ENCODE measurements at regions not wholly inside any gene's neighbourhood (a gene's known extent, or its start where the extent isn't known, plus 50 kb on each side); places are given as distances from the start of the nearest gene placed in this dataset.

DNA sequence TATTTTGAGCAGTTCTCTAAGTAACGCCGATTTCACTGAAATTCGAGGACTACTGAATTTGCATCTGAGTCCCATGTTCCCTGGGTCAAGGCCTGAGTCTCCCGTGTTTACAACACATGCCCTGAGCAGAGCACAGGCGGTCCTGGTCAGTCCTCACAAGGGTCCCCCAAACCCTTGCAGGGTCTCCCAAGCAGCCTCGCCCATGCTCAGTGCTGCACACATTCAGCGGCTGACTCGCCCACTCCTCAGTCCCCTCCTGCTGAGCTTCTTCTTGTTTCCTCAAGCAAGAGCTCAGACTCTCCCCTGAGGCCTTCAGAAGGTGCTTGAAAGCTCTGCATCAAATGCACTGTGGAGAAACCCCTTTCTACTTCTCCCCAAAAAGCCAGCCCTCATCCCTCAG is 114.6 kb downstream of the INHBB start:
- Histone ChIP-seq H3K4me1 (ENCODE audit: control insufficient read depth in 2 of 2, insufficient read depth in 2 of 2, low read length in 2 of 2) (no peaks in the 10 kb centered on the region), H3K27me3 (ENCODE audit: control insufficient read depth in 2 of 2, insufficient read depth in 1 of 2, low read length in 1 of 2) (no peaks in the 10 kb centered on the region), H3K27ac (ENCODE audit: low read depth in 1 of 2, low read length in 1 of 2) (no peak overlapping the region), H3K36me3 (ENCODE audit: control insufficient read depth in 2 of 2, insufficient read depth in 2 of 2, low read length in 1 of 2) (no peaks in the 10 kb centered on the region), H3K4me3 (ENCODE audit: low read length in 2 of 2) (no peak overlapping the region), H3K9me3 (ENCODE audit: control insufficient read depth in 2 of 2, insufficient read depth in 1 of 2, low read length in 1 of 2) (no peaks in the 10 kb centered on the region)
- DNase-seq (ENCODE audit: low read depth in 6 of 9, low spot score in 9 of 9), result no peak
- WGBS, result 96% methylated on average over 8 of the region's 8 CpGs

DNA sequence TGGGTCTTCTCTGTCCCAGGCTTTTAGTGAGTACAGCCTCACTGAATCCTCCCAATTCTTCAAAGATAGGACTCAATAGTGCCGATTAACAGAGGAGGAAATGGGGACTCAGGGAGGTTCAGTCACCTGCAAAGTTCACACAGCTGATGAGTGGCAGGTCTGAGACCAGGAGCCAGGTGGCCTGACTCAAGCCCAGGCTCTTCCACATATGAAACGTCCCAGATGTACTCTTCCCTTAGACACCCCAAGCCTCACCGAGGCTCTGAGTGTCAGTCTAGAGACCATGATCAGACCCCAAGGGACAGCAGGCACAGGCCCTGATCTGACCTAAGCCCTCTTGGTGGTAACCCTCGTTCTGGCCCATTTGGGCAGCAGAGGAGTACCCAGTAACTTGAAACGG is 115.2 kb downstream of the INHBB start:
- Histone ChIP-seq H3K4me3 (ENCODE audit: low read length in 2 of 2) (no peak overlapping the region), H3K27ac (ENCODE audit: low read depth in 1 of 2, low read length in 1 of 2) (no peak overlapping the region), H3K4me1 (ENCODE audit: control insufficient read depth in 2 of 2, insufficient read depth in 2 of 2, low read length in 2 of 2) (no peaks in the 10 kb centered on the region), H3K27me3 (ENCODE audit: control insufficient read depth in 2 of 2, insufficient read depth in 1 of 2, low read length in 1 of 2) (no peaks in the 10 kb centered on the region), H3K9me3 (ENCODE audit: control insufficient read depth in 2 of 2, insufficient read depth in 1 of 2, low read length in 1 of 2) (no peaks in the 10 kb centered on the region), H3K36me3 (ENCODE audit: control insufficient read depth in 2 of 2, insufficient read depth in 2 of 2, low read length in 1 of 2) (no peaks in the 10 kb centered on the region)
- 93% methylated on average over 5 of the region's 5 CpGs for WGBS
- no peak for DNase-seq (ENCODE audit: low read depth in 6 of 9, low spot score in 9 of 9)

DNA sequence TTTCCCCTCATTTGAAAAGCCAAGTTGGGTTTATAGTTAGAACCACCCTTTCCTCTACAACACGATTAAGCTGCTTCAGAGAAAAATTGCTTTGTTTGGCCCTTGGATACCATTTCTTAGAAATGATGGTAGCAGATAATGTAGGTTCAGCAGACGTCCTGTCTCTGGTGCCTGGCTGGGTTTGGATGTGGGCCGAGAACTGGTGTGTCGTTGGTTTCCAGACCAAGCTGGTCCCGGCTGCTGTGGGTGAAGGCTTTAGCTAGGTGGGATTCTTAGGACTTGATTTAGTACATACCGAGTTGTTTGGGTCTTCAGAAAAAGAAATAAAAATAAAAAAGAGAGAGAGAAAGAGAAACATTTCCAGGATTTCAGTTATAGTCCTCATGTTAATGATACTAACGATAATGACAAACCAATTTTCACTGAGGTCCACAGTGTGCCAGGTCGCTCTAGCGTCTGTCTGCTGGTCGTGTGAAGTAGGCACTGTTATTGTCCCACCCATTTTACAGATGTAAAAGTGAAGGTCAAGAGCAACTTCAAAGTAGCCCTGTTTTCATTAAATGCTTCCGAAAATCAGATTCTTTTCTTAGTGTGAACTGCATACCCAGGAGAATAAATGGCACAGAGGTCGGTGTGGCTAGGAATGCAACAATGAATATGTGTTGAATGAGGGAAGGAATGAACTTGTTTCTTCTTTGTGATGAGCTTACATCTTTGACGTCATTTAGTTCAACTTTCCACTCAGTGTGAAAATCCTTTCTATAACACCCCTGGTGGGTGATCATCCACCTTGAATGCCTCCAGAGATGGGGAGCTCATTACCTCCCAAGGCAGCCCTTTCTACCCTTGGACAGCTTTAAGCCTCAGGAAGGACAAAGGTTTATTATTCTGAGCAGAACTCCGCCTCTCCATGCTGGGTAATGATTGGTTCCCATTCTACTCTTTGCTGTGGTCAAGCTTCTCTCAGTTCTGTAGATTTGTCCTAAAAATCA is 115.9 kb downstream of the INHBB start:
- H3K4me3 ChIP-seq (ENCODE audit: low read length in 2 of 2), result no peak overlapping the region
- H3K27me3 ChIP-seq (ENCODE audit: control insufficient read depth in 2 of 2, insufficient read depth in 1 of 2, low read length in 1 of 2), result no peaks in the 10 kb centered on the region
- no peaks in the 10 kb centered on the region for H3K9me3 ChIP-seq (ENCODE audit: control insufficient read depth in 2 of 2, insufficient read depth in 1 of 2, low read length in 1 of 2)
- 87% methylated on average over 14 of the region's 14 CpGs for WGBS
- H3K36me3 ChIP-seq (ENCODE audit: control insufficient read depth in 2 of 2, insufficient read depth in 2 of 2, low read length in 1 of 2), result no peaks in the 10 kb centered on the region
- no peaks in the 10 kb centered on the region for H3K4me1 ChIP-seq (ENCODE audit: control insufficient read depth in 2 of 2, insufficient read depth in 2 of 2, low read length in 2 of 2)
- no peak overlapping the region for H3K27ac ChIP-seq (ENCODE audit: low read depth in 1 of 2, low read length in 1 of 2)
- no peak for DNase-seq (ENCODE audit: low read depth in 6 of 9, low spot score in 9 of 9)

DNA sequence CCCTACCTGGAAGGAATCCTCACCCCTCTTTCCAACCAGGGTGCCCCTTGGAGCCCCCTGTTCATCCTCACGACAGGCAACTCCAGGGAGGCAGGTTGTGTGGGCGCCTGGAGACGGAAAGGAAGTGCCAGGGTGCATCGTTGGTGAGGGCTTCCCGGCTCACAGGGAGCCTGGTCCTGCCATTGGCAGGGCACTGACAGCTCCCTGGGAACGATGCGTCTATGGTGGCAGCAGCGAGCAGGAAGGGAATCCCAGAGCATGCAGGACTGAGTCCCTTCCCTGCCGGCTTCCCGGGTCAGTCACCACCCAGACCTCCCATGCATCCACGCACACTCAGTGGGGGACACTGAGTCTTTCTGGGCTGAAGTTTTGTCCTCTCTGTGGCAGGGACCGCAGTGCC is 117.6 kb downstream of the INHBB start:
- Histone ChIP-seq H3K4me3 (ENCODE audit: low read length in 2 of 2) (no peak overlapping the region), H3K27me3 (ENCODE audit: control insufficient read depth in 2 of 2, insufficient read depth in 1 of 2, low read length in 1 of 2) (no peaks in the 10 kb centered on the region), H3K36me3 (ENCODE audit: control insufficient read depth in 2 of 2, insufficient read depth in 2 of 2, low read length in 1 of 2) (no peaks in the 10 kb centered on the region), H3K9me3 (ENCODE audit: control insufficient read depth in 2 of 2, insufficient read depth in 1 of 2, low read length in 1 of 2) (no peaks in the 10 kb centered on the region), H3K4me1 (ENCODE audit: control insufficient read depth in 2 of 2, insufficient read depth in 2 of 2, low read length in 2 of 2) (no peaks in the 10 kb centered on the region), H3K27ac (ENCODE audit: low read depth in 1 of 2, low read length in 1 of 2) (no peak overlapping the region)
- no peak for DNase-seq (ENCODE audit: low read depth in 6 of 9, low spot score in 9 of 9)
- 88% methylated on average over 12 of the region's 12 CpGs for WGBS

DNA sequence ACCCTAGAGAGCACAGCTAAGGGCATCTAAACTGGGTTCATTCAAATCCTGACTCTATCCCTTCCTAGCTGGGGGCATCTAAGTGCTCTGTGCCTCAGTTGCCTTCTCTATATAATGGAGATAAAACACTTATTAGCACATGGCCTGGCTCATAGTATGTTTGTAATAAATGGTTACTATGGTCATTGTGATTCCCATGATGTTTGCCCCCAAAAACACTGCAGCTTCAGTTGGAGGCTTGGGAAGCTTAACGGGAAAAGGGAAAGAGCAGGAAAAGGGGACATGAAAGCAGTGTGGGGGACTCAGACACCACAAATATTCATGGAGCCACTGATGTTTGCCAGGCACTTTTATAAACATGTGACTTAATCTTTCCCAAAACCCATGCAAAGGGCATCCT is 118.1 kb downstream of the INHBB start:
- Histone ChIP-seq H3K9me3 (ENCODE audit: control insufficient read depth in 2 of 2, insufficient read depth in 1 of 2, low read length in 1 of 2) (no peaks in the 10 kb centered on the region), H3K4me3 (ENCODE audit: low read length in 2 of 2) (no peak overlapping the region), H3K4me1 (ENCODE audit: control insufficient read depth in 2 of 2, insufficient read depth in 2 of 2, low read length in 2 of 2) (no peaks in the 10 kb centered on the region), H3K27ac (ENCODE audit: low read depth in 1 of 2, low read length in 1 of 2) (no peak overlapping the region), H3K36me3 (ENCODE audit: control insufficient read depth in 2 of 2, insufficient read depth in 2 of 2, low read length in 1 of 2) (no peaks in the 10 kb centered on the region), H3K27me3 (ENCODE audit: control insufficient read depth in 2 of 2, insufficient read depth in 1 of 2, low read length in 1 of 2) (no peaks in the 10 kb centered on the region)
- DNase-seq (ENCODE audit: low read depth in 6 of 9, low spot score in 9 of 9), result no peak
- WGBS, result 96% methylated on average over 1 of the region's 1 CpG

DNA sequence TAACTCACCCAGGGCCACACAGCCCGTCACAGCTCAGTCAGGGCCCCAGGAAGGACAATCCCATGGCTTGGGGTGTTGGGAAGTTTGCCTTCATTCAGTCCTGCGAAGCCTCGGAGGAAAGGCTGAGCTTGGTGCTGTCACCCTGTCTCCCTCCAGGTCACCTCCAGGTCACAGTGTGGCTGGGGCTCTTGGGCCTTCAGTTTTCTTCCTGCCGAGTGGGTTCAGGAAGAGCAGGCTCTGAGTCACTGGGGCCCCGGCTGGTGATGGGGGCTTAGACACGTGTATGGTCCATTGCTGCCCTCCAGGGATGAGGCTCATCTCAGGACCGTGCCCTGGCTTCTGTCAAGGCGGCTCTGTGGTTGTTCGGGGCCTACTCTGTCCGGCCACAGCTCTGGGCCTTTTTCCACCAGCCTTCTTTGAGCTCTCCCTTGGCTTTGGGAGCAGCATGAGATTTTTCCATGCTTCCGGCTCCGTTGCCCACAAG is 118.6 kb downstream of the INHBB start:
- Histone ChIP-seq H3K9me3 (ENCODE audit: control insufficient read depth in 2 of 2, insufficient read depth in 1 of 2, low read length in 1 of 2) (no peaks in the 10 kb centered on the region), H3K27me3 (ENCODE audit: control insufficient read depth in 2 of 2, insufficient read depth in 1 of 2, low read length in 1 of 2) (no peaks in the 10 kb centered on the region), H3K36me3 (ENCODE audit: control insufficient read depth in 2 of 2, insufficient read depth in 2 of 2, low read length in 1 of 2) (no peaks in the 10 kb centered on the region), H3K4me1 (ENCODE audit: control insufficient read depth in 2 of 2, insufficient read depth in 2 of 2, low read length in 2 of 2) (no peaks in the 10 kb centered on the region), H3K4me3 (ENCODE audit: low read length in 2 of 2) (no peak overlapping the region), H3K27ac (ENCODE audit: low read depth in 1 of 2, low read length in 1 of 2) (no peak overlapping the region)
- DNase-seq (ENCODE audit: low read depth in 6 of 9, low spot score in 9 of 9), result no peak
- WGBS, result 82% methylated on average over 12 of the region's 12 CpGs

DNA sequence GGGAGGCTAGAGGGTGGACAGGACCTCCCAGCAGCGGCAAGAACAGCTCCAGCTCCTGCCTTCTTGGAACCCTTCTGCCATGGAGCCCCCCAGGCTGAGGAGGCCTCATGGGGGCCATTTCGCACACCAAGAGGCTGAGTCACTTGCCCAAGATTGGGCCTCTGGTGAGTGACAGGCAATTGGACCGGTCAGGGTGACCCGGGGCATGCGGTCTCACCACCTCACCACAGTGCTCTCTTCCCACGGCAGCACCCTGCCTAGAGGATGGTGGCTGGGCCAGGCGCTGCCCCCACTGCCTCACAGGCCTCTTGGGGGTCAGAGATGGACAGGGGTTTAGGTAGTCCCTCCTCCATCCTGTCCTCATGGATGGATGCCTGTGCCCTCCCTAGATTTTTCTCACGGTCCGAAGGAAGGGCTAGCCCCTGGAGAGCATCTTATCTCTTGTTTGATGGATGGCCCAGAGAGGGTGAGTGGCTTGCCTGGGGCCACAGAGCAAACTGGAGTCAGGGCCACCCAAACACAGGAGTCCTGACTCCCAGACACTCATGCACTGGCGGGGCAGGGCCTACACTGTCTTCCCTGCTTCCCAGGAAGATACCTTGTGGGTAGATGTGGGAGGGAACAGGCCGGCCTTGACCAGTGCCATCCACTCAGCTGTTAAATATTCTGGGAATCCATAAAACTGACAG is 119.2 kb downstream of the INHBB start:
- Histone ChIP-seq H3K27me3 (ENCODE audit: control insufficient read depth in 2 of 2, insufficient read depth in 1 of 2, low read length in 1 of 2) (no peaks in the 10 kb centered on the region), H3K4me1 (ENCODE audit: control insufficient read depth in 2 of 2, insufficient read depth in 2 of 2, low read length in 2 of 2) (no peaks in the 10 kb centered on the region)
- 97% methylated on average over 11 of the region's 11 CpGs for WGBS

DNA sequence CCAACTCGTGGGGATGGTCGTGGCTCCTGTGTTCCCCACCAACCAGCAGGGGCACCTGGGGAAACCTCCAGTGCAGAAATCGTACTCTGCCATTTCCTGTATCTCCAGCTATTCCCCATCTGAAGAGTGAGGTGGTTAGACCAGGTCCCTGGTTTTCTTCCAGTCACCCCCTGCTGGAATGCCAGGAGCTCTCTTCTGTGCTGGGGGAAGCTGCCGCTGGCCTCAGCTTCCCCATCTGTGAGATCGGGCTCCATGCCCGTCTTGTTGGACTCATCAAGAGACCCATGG is 119.7 kb downstream of the INHBB start:
- Histone ChIP-seq H3K4me1 (ENCODE audit: control insufficient read depth in 2 of 2, insufficient read depth in 2 of 2, low read length in 2 of 2) (no peaks in the 10 kb centered on the region), H3K27ac (ENCODE audit: low read depth in 1 of 2, low read length in 1 of 2) (no peak overlapping the region), H3K36me3 (ENCODE audit: control insufficient read depth in 2 of 2, insufficient read depth in 2 of 2, low read length in 1 of 2) (no peaks in the 10 kb centered on the region), H3K9me3 (ENCODE audit: control insufficient read depth in 2 of 2, insufficient read depth in 1 of 2, low read length in 1 of 2) (no peaks in the 10 kb centered on the region), H3K27me3 (ENCODE audit: control insufficient read depth in 2 of 2, insufficient read depth in 1 of 2, low read length in 1 of 2) (no peaks in the 10 kb centered on the region), H3K4me3 (ENCODE audit: low read length in 2 of 2) (no peak overlapping the region)
- WGBS, result 84% methylated on average over 6 of the region's 6 CpGs
- no peak for DNase-seq (ENCODE audit: low read depth in 6 of 9, low spot score in 9 of 9)

More for the DNA sequence above, 119.2 kb downstream of the INHBB start:
- Histone ChIP-seq H3K9me3 (ENCODE audit: control insufficient read depth in 2 of 2, insufficient read depth in 1 of 2, low read length in 1 of 2) (no peaks in the 10 kb centered on the region), H3K36me3 (ENCODE audit: control insufficient read depth in 2 of 2, insufficient read depth in 2 of 2, low read length in 1 of 2) (no peaks in the 10 kb centered on the region), H3K4me3 (ENCODE audit: low read length in 2 of 2) (no peak overlapping the region), H3K27ac (ENCODE audit: low read depth in 1 of 2, low read length in 1 of 2) (no peak overlapping the region)
- DNase-seq (ENCODE audit: low read depth in 6 of 9, low spot score in 9 of 9), result no peak

DNA sequence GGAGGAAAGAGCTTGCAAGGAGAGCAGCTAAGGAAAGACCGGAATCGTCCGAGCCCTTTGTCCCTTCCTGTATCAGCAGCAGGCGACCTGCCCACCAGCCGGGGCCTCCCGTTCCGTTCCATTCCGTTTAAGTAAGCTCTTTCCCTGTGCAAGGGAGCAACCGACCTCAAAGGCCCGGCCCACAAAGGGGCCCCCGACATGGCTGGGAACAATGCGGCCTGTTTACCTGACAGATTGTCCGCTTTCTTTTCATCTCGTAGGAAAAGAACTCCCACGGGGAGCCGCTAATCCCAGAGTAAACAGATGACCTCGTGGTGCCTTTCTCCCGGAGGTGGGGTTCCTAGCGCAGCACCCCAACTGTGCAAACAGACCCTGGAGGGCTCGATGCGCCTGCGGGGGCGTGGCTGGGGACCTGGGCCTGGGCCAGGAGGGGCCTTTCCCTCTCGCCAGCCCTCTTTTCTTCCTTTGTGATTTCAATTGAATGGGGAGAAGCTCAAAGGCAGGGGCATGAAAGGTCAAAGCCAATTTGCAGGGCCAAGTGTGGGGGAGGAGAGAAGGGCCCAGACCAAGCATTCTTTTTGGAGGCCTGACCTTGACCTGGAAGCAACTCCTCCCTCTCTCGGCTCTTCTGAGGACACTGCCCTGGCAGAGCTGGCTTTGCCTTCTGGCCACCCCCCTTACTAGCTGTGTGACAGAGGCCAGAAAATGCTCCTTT is 120.2 kb downstream of the INHBB start:
- Histone ChIP-seq H3K27me3 (ENCODE audit: control insufficient read depth in 2 of 2, insufficient read depth in 1 of 2, low read length in 1 of 2) (no peaks in the 10 kb centered on the region), H3K4me1 (ENCODE audit: control insufficient read depth in 2 of 2, insufficient read depth in 2 of 2, low read length in 2 of 2) (no peaks in the 10 kb centered on the region), H3K27ac (ENCODE audit: low read depth in 1 of 2, low read length in 1 of 2) (no peak overlapping the region), H3K36me3 (ENCODE audit: control insufficient read depth in 2 of 2, insufficient read depth in 2 of 2, low read length in 1 of 2) (no peaks in the 10 kb centered on the region), H3K9me3 (ENCODE audit: control insufficient read depth in 2 of 2, insufficient read depth in 1 of 2, low read length in 1 of 2) (no peaks in the 10 kb centered on the region), H3K4me3 (ENCODE audit: low read length in 2 of 2) (no peak overlapping the region)
- WGBS, result 89% methylated on average over 25 of the region's 25 CpGs
- DNase-seq (ENCODE audit: low read depth in 6 of 9, low spot score in 9 of 9), result no peak
